Psoas muscle (tissue), 7 donors: ENCODE measurements at regions not wholly inside any gene's neighbourhood (a gene's known extent, or its start where the extent isn't known, plus 50 kb on each side); places are given as distances from the start of the nearest gene placed in this dataset.

Experiments
- ATAC-seq, 4 donors: fragments of 200-7000 bp; cut with Tn5 transposase; one replicate each; pipeline ENCODE4 v1.9.1; 2020; ENCODE audit warnings: moderate library complexity in 3 of 4, mild to moderate bottlenecking in 2 of 4
- DNase-seq, 2 donors: peaks; one replicate each; pipeline ENCODE4 v3.0.0-alpha.2; 2020
- H3K27ac ChIP-seq: fragments of 200-600 bp; one replicate; pipeline ENCODE4 v1.8.0; 2022
- H3K27me3 ChIP-seq, 3 donors: fragments of 200-600 bp in 1 of 3; one replicate each; pipeline versions ENCODE4 v1.6.1 to v1.8.0; 2013 to 2022; ENCODE audit warnings: low read length in 2 of 3, mild to moderate bottlenecking in 2 of 3, moderate library complexity in 1 of 3; ENCODE audit not compliant: insufficient read depth in 3 of 3
- H3K36me3 ChIP-seq, 2 donors: fragments of 200-600 bp in 1 of 2; one replicate each; pipeline versions ENCODE4 v1.6.1 to v1.8.0; 2013 to 2022; ENCODE audit warnings: low read depth in 1 of 2, mild to moderate bottlenecking in 1 of 2, moderate library complexity in 1 of 2; ENCODE audit not compliant: insufficient read depth in 1 of 2
- H3K4me1 ChIP-seq: fragments of 200-600 bp; one replicate; pipeline ENCODE4 v1.8.0; 2022
- H3K4me3 ChIP-seq: fragments of 200-600 bp; one replicate; pipeline ENCODE4 v1.8.0; 2022; ENCODE audit warnings: mild to moderate bottlenecking
- H3K9me3 ChIP-seq: fragments of 200-600 bp; one replicate; pipeline ENCODE4 v1.8.0; 2022
- CTCF ChIP-seq: fragments of 200-600 bp; IDR thresholded peaks from one replicate; pipeline ENCODE4 v1.8.0; 2022; ENCODE audit warnings: antibody characterized with exemption
- WGBS, 3 donors: extraction: QIAGEN DNeasy Blood & Tissue Kit; methylation state at CpG; one replicate each; pipeline versions ENCODE4 v1.1.6 to v1.1.7; 2013; 5-methylcytosine and 5-hydroxymethylcytosine counted together
- intact Hi-C, 2 donors: fragments of 100-400 bp; cut with DNase I; formaldehyde crosslinking; loops; one replicate each; pipeline versions ENCODE4 v1.11.0 to v1.14.2; 2022
- donor health status: healthy with polysubstance abuse.
- donor health status: DM: no; HTN: no; CAD: no; lungs with moderate emphysema.
- donor health status: Bipolar disorder and iron deficiency.
- donor health status: healthy.
- donor health status: DM: yes; HTN: yes; CAD: no.
- donor health status: DM: no; HTN: no; CAD: no.
- donor health status: DM: yes; HTN: yes; CAD: no.

- H3K4me3 ChIP-seq: no peak overlapping the region
- no peaks in the 10 kb centered on the region for H3K4me1 ChIP-seq
- intact Hi-C loops: no loop called here
- WGBS, 3 donors: 80 to 82% (median 82%) methylated on average over 7 of the region's 7 CpGs
- DNase-seq: no peak
- H3K36me3 ChIP-seq: no peaks in the 10 kb centered on the region
- no peak for TF ChIP-seq CTCF
- H3K9me3 ChIP-seq: no peaks in the 10 kb centered on the region
- no peak for ATAC-seq
- H3K27ac ChIP-seq: no peak overlapping the region
- H3K27me3 ChIP-seq: no peaks in the 10 kb centered on the region
These were observed 210.4 kb upstream of the CA10 start for GRCh38 chr17:52368886-52369285.

- H3K4me1 ChIP-seq: no peaks in the 10 kb centered on the region
- TF ChIP-seq CTCF: no peak
- DNase-seq (no peak), ATAC-seq (no peak)
- no peaks in the 10 kb centered on the region for H3K36me3 ChIP-seq
- 78 to 91% (median 81%) methylated on average over 2 of the region's 2 CpGs for WGBS, 3 donors
- H3K4me3 ChIP-seq: no peak overlapping the region
- H3K27ac ChIP-seq: no peak overlapping the region
- intact Hi-C loops: no loop called here
- H3K9me3 ChIP-seq: peaks cover 4% of the 10 kb centered on the region
- H3K27me3 ChIP-seq: no peaks in the 10 kb centered on the region
These were observed 199.3 kb upstream of the CA10 start for GRCh38 chr17:52357854-52358253.

- H3K4me3 ChIP-seq: no peak overlapping the region
- no peak for TF ChIP-seq CTCF
- H3K4me1 ChIP-seq: no peaks in the 10 kb centered on the region
- DNase-seq: no peak
- no peaks in the 10 kb centered on the region for H3K27me3 ChIP-seq
- no peak for ATAC-seq
- no peaks in the 10 kb centered on the region for H3K36me3 ChIP-seq
- no peak overlapping the region for H3K27ac ChIP-seq
- intact Hi-C loops: no loop called here
- no peaks in the 10 kb centered on the region for H3K9me3 ChIP-seq
- 32 to 42% (median 35%) methylated on average over 4 of the region's 4 CpGs for WGBS, 3 donors
These were observed 178.3 kb upstream of the CA10 start for GRCh38 chr17:52336796-52337195.

GRCh38 chr17:52306314-52306713 is 147.8 kb upstream of the CA10 start:
- Histone ChIP-seq H3K4me1 (no peaks in the 10 kb centered on the region), H3K9me3 (no peaks in the 10 kb centered on the region), H3K4me3 (no peak overlapping the region), H3K27ac (no peak overlapping the region), H3K27me3 (no peaks in the 10 kb centered on the region), H3K36me3 (no peaks in the 10 kb centered on the region)
- 49 to 70% (median 56%) methylated on average over 1 of the region's 1 CpG for WGBS, 3 donors
- DNase-seq (no peak), ATAC-seq (no peak)
- intact Hi-C loops: no loop called here
- TF ChIP-seq CTCF: no peak

GRCh38 chr17:52298881-52299280 is 140.4 kb upstream of the CA10 start:
- Histone ChIP-seq H3K4me1 (no peaks in the 10 kb centered on the region), H3K27me3 (no peaks in the 10 kb centered on the region), H3K9me3 (no peaks in the 10 kb centered on the region), H3K4me3 (no peak overlapping the region), H3K36me3 (no peaks in the 10 kb centered on the region), H3K27ac (no peak overlapping the region)
- 69 to 77% (median 70%) methylated on average over 3 of the region's 3 CpGs for WGBS, 3 donors
- TF ChIP-seq CTCF: no peak
- no peak for ATAC-seq
- intact Hi-C loops: no loop called here
- DNase-seq: no peak
